K562 (cell line): ENCODE measurements at regions not wholly inside any gene's neighbourhood (a gene's known extent, or its start where the extent isn't known, plus 50 kb on each side); places are given as distances from the start of the nearest gene placed in this dataset.

Experiments used
- ATAC-seq: fragments of 200-7000 bp; cut with Tn5 transposase; 3 replicates; pipeline ENCODE4 v1.9.1; 2020; ENCODE audit warnings: moderate library complexity
- BruUV-seq: library from RNA; stranded (reverse); fragments of 400-500 nt; replicated peaks from 2 replicates; lab custom pipeline; 2021; lab: Mats Ljungman, UMichigan
- CTCF ChIA-PET: fragments of 300-600 bp; formaldehyde crosslinking; extraction: SDS; loops from one replicate; lab custom pipeline; 2021; ENCODE audit warnings: low intra/inter-chr PET ratio; lab: Yijun Ruan, JAX
- POLR2A ChIA-PET: fragments of 300-600, 350-650 bp; sonication (Branson Sonifier 250); formaldehyde crosslinking; extraction: SDS; loops from one replicate; lab custom pipeline; 2021; ENCODE audit warnings: antibody characterized with exemption, inconsistent platforms; lab: Yijun Ruan, JAX
- DNase-seq, 4 experiments: peaks; one replicate each; pipeline versions ENCODE4 v3.0.0 to v3.0.0-alpha.2; 2011 to 2018; ENCODE audit warnings: low spot score in 3 of 4, mixed read lengths in 3 of 4; ENCODE audit errors: extremely low read depth in 1 of 4
- FAIRE-seq: peaks from 2 replicates; lab custom pipeline; 2011; peaks lifted over from hg19 to GRCh38; lab: Jason Lieb, UNC
- H2AFZ ChIP-seq: 2 replicates; pipeline ENCODE4 v1.6.0; 2011; ENCODE audit warnings: low read depth, low read length, control low read depth, inconsistent platforms
- H3K27ac ChIP-seq: fragments of 200-600 bp; 3 replicates; pipeline ENCODE4 v1.8.0; 2011; ENCODE audit warnings: low read depth, mild to moderate bottlenecking, control low read depth, inconsistent platforms, low read length, moderate library complexity, mixed read lengths; ENCODE audit errors: extremely low read depth
- H3K27me3 ChIP-seq, 2 experiments: fragments of 300-600 bp in 1 of 2; 2 replicates in 1 of 2; 3 replicates in 1 of 2; pipeline versions ENCODE4 v1.6.0 to v1.8.0; 2011; ENCODE audit warnings: inconsistent platforms in 2 of 2, low read length in 2 of 2, mild to moderate bottlenecking in 1 of 2, mixed read lengths in 1 of 2, moderate library complexity in 1 of 2; ENCODE audit not compliant: control insufficient read depth in 2 of 2, insufficient read depth in 2 of 2
- H3K36me3 ChIP-seq: fragments of 300-600 bp; 3 replicates; pipeline ENCODE4 v1.8.0; 2011; ENCODE audit warnings: mild to moderate bottlenecking, low read length, inconsistent platforms; ENCODE audit not compliant: control insufficient read depth, insufficient read depth
- H3K4me1 ChIP-seq, 2 experiments: fragments of 200-600 bp in 1 of 2; replicated peaks in 1 of 2; 2 replicates in 1 of 2; 3 replicates in 1 of 2; pipeline versions ENCODE4 v1.5.1 to v1.8.0; 2011; ENCODE audit warnings: inconsistent platforms in 2 of 2, low read length in 2 of 2, mild to moderate bottlenecking in 1 of 2, mixed read lengths in 1 of 2, moderate library complexity in 1 of 2; ENCODE audit not compliant: control insufficient read depth in 2 of 2, insufficient read depth in 2 of 2
- H3K4me2 ChIP-seq: 2 replicates; pipeline ENCODE4 v1.6.1; 2011; ENCODE audit warnings: low read length, control low read depth, inconsistent platforms, mixed read lengths; ENCODE audit not compliant: insufficient read depth
- H3K4me3 ChIP-seq: fragments of 200-600 bp; sonication (generic), shearing (Covaris generic); 2 replicates; pipeline ENCODE4 v1.5.1; 2016; ENCODE audit warnings: control low read depth, inconsistent platforms
- H3K79me2 ChIP-seq: fragments of 200-600 bp; 3 replicates; pipeline ENCODE4 v1.8.0; 2011; ENCODE audit warnings: low read length, inconsistent platforms; ENCODE audit not compliant: control insufficient read depth, insufficient read depth
- H3K9ac ChIP-seq, 2 experiments: 2 replicates each; pipeline versions ENCODE4 v1.6.0 to v1.6.1; 2011; ENCODE audit warnings: low read depth in 2 of 2, low read length in 2 of 2, control low read depth in 1 of 2, inconsistent platforms in 1 of 2, mild to moderate bottlenecking in 1 of 2, mixed read lengths in 1 of 2; ENCODE audit not compliant: insufficient read depth in 1 of 2
- H3K9me1 ChIP-seq: one replicate; pipeline ENCODE4 v1.6.0; 2011; ENCODE audit warnings: inconsistent platforms, mild to moderate bottlenecking, low read length, moderate library complexity; ENCODE audit not compliant: control insufficient read depth, insufficient read depth
- H3K9me3 ChIP-seq: replicated peaks from 2 replicates; pipeline ENCODE4 v1.5.1; 2011; ENCODE audit warnings: low read depth, low read length, inconsistent platforms; ENCODE audit not compliant: control insufficient read depth, insufficient read depth
- H4K20me1 ChIP-seq: replicated peaks from 2 replicates; pipeline ENCODE4 v1.6.1; 2011; ENCODE audit warnings: low read length, inconsistent platforms, mixed read lengths; ENCODE audit not compliant: control insufficient read depth, insufficient read depth
- CBX2 ChIP-seq: fragments of 200-600 bp; sonication (generic); IDR thresholded peaks from one replicate; pipeline ENCODE4 v1.6.1; 2012; ENCODE audit warnings: mild to moderate bottlenecking, low read length, inconsistent platforms; ENCODE audit not compliant: insufficient read depth, poor library complexity, severe bottlenecking
- CHD2 ChIP-seq: IDR thresholded peaks from 2 replicates; pipeline ENCODE4 v1.6.1; 2011; ENCODE audit warnings: low read depth, low read length
- CREB5 ChIP-seq: fragments of 250-450 bp; sonication (Bioruptor Pico); IDR thresholded peaks from 2 replicates; pipeline ENCODE4 v1.5.0; 2020; ENCODE audit warnings: mild to moderate bottlenecking
- GTF2E2 ChIP-seq: fragments of 200-800 bp; sonication (Bioruptor generic); IDR thresholded peaks from 2 replicates; pipeline ENCODE4 v1.6.1; 2016; ENCODE audit warnings: missing genetic modification characterization, missing compliant biosample characterization
- HDAC6 ChIP-seq: IDR thresholded peaks from 2 replicates; pipeline ENCODE4 v1.6.1; 2012; ENCODE audit warnings: low read depth, mild to moderate bottlenecking, control low read depth, inconsistent platforms, low read length, moderate library complexity
- OTX1 ChIP-seq: fragments of 450-650 bp; formaldehyde crosslinking; IDR thresholded peaks from 2 replicates; pipeline ENCODE4 v1.4.0; 2022; ENCODE audit warnings: mild to moderate bottlenecking
- PHF8 ChIP-seq: fragments of 200-600 bp; sonication (generic); IDR thresholded peaks from 2 replicates; pipeline ENCODE4 v1.6.1; 2012; ENCODE audit warnings: mixed run types, mild to moderate bottlenecking, inconsistent platforms, low read length, moderate library complexity, borderline replicate concordance
- PRDM10 ChIP-seq: fragments of 450-650 bp; IDR thresholded peaks from 2 replicates; pipeline ENCODE4 v1.6.1; 2018; ENCODE audit not compliant: partially characterized antibody
- PYGO2 ChIP-seq: fragments of 450-650 bp; IDR thresholded peaks from 2 replicates; pipeline ENCODE4 v1.6.1; 2016; ENCODE audit warnings: mild to moderate bottlenecking, missing genetic modification characterization, moderate library complexity, missing compliant biosample characterization
- SIN3A ChIP-seq, 2 experiments: fragments of 150-350 bp in 1 of 2; IDR thresholded peaks; 2 replicates each; pipeline ENCODE4 v1.6.1; 2011 to 2016; ENCODE audit warnings: borderline replicate concordance in 2 of 2, low read depth in 2 of 2, low read length in 2 of 2, mild to moderate bottlenecking in 2 of 2, moderate library complexity in 2 of 2; ENCODE audit not compliant: control insufficient read depth in 1 of 2
- STAG1 ChIP-seq: sonication (generic); formaldehyde crosslinking; IDR thresholded peaks from 2 replicates; pipeline ENCODE4 v1.5.0; 2020; ENCODE audit warnings: missing genetic modification reagents, borderline replicate concordance
- ZNF589 ChIP-seq: fragments of 200-800 bp; sonication (Bioruptor generic); IDR thresholded peaks from 2 replicates; pipeline ENCODE4 v1.6.1; 2016; ENCODE audit warnings: low read depth, missing genetic modification characterization, missing compliant biosample characterization
- WGBS: fragments of 100-300 bp; shearing (Covaris generic); methylation state at CpG from one replicate; pipeline ENCODE4 v1.1.6; 2016; ENCODE audit warnings: low coverage, mixed read lengths; ENCODE audit not compliant: insufficient coverage; ENCODE audit errors: missing lambda C conversion rate; 5-methylcytosine and 5-hydroxymethylcytosine counted together
- in situ Hi-C: fragments of 300-500 bp; cut with MboI; formaldehyde crosslinking; loops from 4 replicates; pipeline ENCODE4 v1.15.0; 2018; ENCODE audit warnings: inconsistent platforms, mixed read lengths
- intact Hi-C: fragments of 100-400 bp; cut with micrococcal nuclease; formaldehyde crosslinking; loops from 2 replicates; pipeline ENCODE4 v1.14.2; 2022

GRCh38 chr9:79008916-79009315 is 562.8 kb upstream of the TLE4 start:
- Histone ChIP-seq H3K9me1 (no peaks in the 10 kb centered on the region), H3K79me2 (no peaks in the 10 kb centered on the region), H3K36me3 (no peaks in the 10 kb centered on the region), H4K20me1 (no peaks in the 10 kb centered on the region), H3K27ac (no peak overlapping the region), H3K9me3 (no peaks in the 10 kb centered on the region), H3K27me3 (no peaks in the 10 kb centered on the region), H2AFZ (no peak overlapping the region), H3K4me2 (no peak overlapping the region), H3K4me1 (no peaks in the 10 kb centered on the region), H3K9ac (no peak overlapping the region), H3K4me3 (no peak overlapping the region)
- ChIA-PET CTCF (no interaction called here), POLR2A (no interaction called here)
- DNase-seq (no peak), ATAC-seq (no peak), FAIRE-seq (no peak)
- intact Hi-C loops, result no loop called here
- TF ChIP-seq CHD2, result no peak
- no peak for TF ChIP-seq STAG1 (CRISPR knock-in tag)
- no peak for TF ChIP-seq PRDM10
- no peak for TF ChIP-seq SIN3A (IDR thresholded peaks at IDR 0.05; ENCODE audit: borderline replicate concordance in 2 of 2, control insufficient read depth in 1 of 2, low read depth in 2 of 2, low read length in 2 of 2)
- no peak for TF ChIP-seq GTF2E2 (tag)
- no peak for TF ChIP-seq ZNF589 (CRISPR knock-in tag)
- TF ChIP-seq CREB5 (CRISPR knock-in tag), result no peak
- TF ChIP-seq CBX2, result no peak
- TF ChIP-seq OTX1 (CRISPR knock-in tag), result no peak
- no peak for TF ChIP-seq PHF8
- no peak for TF ChIP-seq PYGO2
- no peak for TF ChIP-seq HDAC6
- in situ Hi-C loops, result no loop called here
- WGBS, result 0% methylated on average over 3 of the region's 3 CpGs
- BruUV-seq, result no TSS peak
